Adipocyte (in vitro differentiated cells): ENCODE measurements at regions not wholly inside any gene's neighbourhood (a gene's known extent, or its start where the extent isn't known, plus 50 kb on each side); places are given as distances from the start of the nearest gene placed in this dataset.
"Not testable (repeated sequence)": the region's sequence is repeated elsewhere in the genome, so short reads cannot be mapped to it uniquely, and the experiment has no call there.

Experiments used
- DNase-seq: peaks from one replicate; pipeline ENCODE4 v3.0.0-alpha.2; 2015; ENCODE audit warnings: low read depth
- H3K27me3 ChIP-seq: replicated peaks from 2 replicates; pipeline ENCODE4 v1.7.0; 2013; ENCODE audit warnings: mild to moderate bottlenecking, low read length, moderate library complexity; ENCODE audit not compliant: control insufficient read depth, insufficient read depth
- H3K36me3 ChIP-seq: 2 replicates; pipeline ENCODE4 v1.7.0; 2013; ENCODE audit warnings: low read length, mild to moderate bottlenecking, moderate library complexity; ENCODE audit not compliant: control insufficient read depth, insufficient read depth, severe bottlenecking
- H3K4me1 ChIP-seq: 2 replicates; pipeline ENCODE4 v1.7.0; 2013; ENCODE audit warnings: mild to moderate bottlenecking, low read length, moderate library complexity; ENCODE audit not compliant: control insufficient read depth, insufficient read depth
- H3K4me3 ChIP-seq: 2 replicates; pipeline ENCODE4 v1.7.0; 2013; ENCODE audit warnings: mild to moderate bottlenecking, low read length, moderate library complexity
- H3K9ac ChIP-seq: 2 replicates; pipeline ENCODE4 v1.7.0; 2013; ENCODE audit warnings: mild to moderate bottlenecking, low read length, moderate library complexity
- H3K9me3 ChIP-seq: 2 replicates; pipeline ENCODE4 v1.7.0; 2013; ENCODE audit warnings: mild to moderate bottlenecking, low read length, moderate library complexity; ENCODE audit not compliant: control insufficient read depth

DNA sequence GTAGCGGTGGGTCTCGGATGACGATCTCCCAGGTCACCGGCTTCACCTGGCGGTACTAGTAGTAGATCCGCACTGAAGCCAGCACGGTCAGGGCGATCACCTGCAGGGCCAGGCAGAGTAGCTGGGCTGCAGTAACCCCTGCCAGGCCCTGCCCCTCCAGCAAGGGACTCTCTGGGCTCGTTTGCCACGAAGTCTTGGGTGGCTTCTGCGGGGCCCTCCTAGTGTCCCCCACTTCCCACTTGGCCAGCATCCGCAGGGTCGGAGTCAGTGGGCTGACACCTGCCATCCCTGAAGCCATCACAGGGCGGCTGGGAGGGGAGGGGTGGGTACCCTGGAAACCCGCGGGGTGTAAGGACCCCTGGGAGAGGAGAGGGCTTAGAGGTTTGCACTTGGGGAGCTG lies 214.0 kb downstream of the OR4C45 start:
- H3K9ac ChIP-seq = no peak overlapping the region
- H3K36me3 ChIP-seq = no peaks in the 10 kb centered on the region
- H3K4me1 ChIP-seq = no peaks in the 10 kb centered on the region
- DNase-seq = no peak
- H3K4me3 ChIP-seq = no peak overlapping the region
- no peaks in the 10 kb centered on the region for H3K9me3 ChIP-seq
- no peaks in the 10 kb centered on the region for H3K27me3 ChIP-seq

DNA sequence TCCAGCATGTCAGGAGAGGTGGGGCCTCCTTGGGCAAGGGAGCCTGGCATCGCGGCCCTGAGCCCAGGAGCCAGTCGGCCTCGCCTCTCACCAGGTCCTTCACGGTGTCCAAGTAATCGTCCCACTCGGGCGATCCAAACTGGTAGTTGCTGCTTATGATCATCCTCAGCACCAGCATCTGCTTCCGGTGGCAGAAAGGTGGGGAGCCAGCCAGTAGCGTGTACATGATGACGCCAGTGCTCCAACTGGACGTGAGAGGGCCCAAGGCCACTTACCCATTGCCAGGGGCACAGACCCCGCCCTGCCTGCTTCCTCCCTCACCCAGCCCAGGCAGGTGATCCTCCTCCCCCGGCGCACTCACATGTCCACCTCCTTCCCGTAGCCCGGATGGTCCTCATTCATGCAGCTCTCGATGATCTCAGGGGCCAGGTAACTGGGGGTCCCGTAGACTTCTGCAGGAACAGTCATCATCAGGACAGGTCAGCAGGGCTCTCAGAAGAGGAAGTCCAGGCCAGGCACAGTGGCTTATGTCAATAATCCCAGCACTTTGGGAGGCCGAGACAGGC lies 214.7 kb downstream of the OR4C45 start:
- Histone ChIP-seq H3K9me3 (no peaks in the 10 kb centered on the region), H3K9ac (no peak overlapping the region), H3K4me1 (no peaks in the 10 kb centered on the region), H3K27me3 (no peaks in the 10 kb centered on the region), H3K36me3 (no peaks in the 10 kb centered on the region), H3K4me3 (no peak overlapping the region)
- DNase-seq = no peak

DNA sequence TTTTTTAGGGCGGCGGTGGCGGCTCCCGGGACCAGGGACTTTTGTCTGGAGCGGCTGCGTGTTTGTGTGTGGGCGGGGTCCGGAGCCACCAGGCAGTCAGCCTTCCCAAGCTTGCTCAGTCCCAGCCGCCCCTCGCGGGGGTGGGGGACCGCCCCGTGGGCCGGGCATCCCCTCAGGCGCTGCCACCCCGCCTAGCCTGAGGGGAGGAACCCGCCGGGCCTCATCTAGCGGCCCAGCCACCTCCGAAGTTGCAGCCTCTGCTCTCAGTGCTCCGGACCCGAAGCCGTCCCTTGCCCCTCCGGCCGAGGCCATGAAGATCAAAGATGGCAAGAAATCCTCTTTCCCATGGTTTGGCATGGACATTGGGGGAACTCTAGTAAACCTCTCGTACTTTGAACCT lies 235.2 kb downstream of the OR4C45 start:
- Histone ChIP-seq H3K36me3 (no peaks in the 10 kb centered on the region), H3K4me1 (peaks cover 3% of the 10 kb centered on the region), H3K9me3 (no peaks in the 10 kb centered on the region), H3K27me3 (no peaks in the 10 kb centered on the region), H3K9ac (no peak overlapping the region), H3K4me3 (no peak overlapping the region)
- no peak for DNase-seq

DNA sequence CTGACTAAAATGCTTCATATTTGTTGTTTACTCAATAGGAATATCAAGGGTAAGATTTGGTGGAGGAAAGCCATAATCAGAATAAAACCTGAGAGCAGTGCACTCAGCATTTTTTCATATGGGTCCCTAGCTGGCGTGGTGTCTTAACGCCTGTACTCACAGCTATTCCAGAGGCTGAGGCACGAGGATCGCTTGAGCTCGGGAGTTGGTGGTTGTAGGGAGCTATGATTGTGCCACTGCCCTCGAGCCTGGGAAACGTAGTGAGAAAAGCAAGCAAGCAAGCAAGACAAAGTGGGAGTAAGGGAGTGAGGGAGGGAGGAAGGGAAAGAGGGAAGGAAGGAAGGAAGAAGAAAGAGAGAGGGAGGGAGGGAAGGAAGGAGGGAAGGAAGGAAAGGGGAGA lies 242.5 kb downstream of the OR4C45 start:
- Histone ChIP-seq H3K9me3 (no peaks in the 10 kb centered on the region), H3K27me3 (no peaks in the 10 kb centered on the region), H3K4me1 (no peaks in the 10 kb centered on the region), H3K9ac (no peak overlapping the region), H3K36me3 (no peaks in the 10 kb centered on the region), H3K4me3 (no peak overlapping the region)
- DNase-seq = no peak

DNA sequence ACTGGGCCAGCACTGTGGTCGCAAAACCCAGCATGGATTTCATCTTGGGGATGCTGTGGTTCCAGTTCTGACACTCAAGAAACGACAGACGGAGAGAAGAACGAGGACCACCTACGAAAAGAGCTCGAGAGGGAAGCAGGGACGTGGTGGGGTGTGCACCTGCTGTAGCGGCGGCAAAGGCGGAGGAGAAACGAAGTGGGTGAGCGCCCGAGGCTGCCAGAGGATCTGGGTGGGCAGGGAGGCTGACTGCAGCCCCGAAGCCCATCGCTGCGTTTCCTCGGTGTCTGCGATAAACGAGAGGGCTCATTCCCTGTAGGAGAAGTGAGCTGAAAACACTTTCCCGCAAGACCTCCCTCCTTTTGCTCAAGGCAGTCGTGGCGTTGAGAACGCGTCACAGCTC lies 246.1 kb downstream of the OR4C45 start:
- Histone ChIP-seq H3K4me1 (no peaks in the 10 kb centered on the region), H3K9ac (no peak overlapping the region), H3K36me3 (no peaks in the 10 kb centered on the region), H3K9me3 (no peaks in the 10 kb centered on the region), H3K27me3 (no peaks in the 10 kb centered on the region), H3K4me3 (no peak overlapping the region)
- no peak for DNase-seq

DNA sequence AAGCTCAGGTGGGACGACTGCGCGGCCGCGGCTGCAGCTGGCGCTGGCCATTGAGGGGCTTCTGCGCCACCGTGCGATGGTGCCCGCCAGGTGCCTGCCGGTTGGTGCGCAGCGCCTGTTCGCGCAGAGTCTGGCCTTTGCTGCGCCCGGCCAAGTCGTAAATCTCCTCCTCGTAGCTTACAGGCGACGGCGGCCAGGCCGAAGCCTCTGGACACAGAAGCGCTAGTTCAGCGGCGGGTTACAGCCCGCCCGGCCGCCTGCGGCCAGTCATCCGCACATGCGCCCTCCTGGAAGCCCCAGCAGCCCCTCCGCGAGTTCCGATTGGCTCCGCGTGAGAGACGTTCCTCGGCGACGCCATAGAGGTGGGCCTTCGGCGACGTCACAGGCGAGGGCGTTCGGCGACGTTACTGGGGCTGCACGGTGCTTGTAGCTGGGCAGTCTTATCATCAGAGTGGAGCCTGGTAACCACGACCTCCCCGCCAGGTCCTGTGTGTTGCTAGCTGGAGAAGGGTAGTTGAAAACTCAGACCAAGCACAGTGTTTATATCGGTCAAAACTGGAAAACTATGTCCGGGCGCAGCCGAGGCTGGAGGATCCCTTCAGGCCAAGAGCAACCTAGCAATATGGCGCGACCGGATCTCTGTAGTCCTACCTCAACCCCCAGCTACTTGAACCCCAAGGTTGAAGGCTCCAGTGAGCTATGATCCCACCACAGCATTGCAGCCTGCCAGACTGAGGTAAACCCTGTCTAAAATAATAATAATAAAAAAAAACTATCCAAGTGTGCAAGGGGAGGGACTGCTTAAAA lies 265.7 kb downstream of the OR4C45 start:
- H3K4me1 ChIP-seq = no peaks in the 10 kb centered on the region
- H3K4me3 ChIP-seq = no peak overlapping the region

DNA sequence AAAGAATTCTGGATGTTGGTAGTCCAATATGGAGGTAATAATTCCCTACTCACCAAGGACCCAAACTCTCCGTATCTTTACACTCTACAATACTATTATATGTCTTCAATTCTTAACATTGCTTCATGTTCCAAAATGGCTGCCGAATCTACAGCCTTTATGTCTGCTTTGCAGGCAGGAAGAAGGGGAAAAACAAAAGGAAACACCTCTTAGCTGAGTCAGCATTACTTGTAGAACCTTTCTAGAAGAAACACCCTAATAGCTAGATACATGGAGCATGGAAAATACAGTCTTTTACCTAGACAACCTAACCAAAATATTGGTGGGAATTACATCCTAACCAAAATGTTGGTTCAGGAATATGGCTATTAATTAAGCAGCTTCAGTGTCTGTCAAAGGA lies 298.0 kb downstream of the OR4C45 start:
- H3K36me3 ChIP-seq, H3K4me1 ChIP-seq, DNase-seq, H3K9ac ChIP-seq, H3K27me3 ChIP-seq, H3K4me3 ChIP-seq: not testable (repeated sequence)
- peaks cover 16% of the 10 kb centered on the region for H3K9me3 ChIP-seq

More for the DNA sequence above, 265.7 kb downstream of the OR4C45 start:
- H3K27me3 ChIP-seq = no peaks in the 10 kb centered on the region
- H3K9ac ChIP-seq = no peak overlapping the region
- DNase-seq = no peak
- peaks cover 4% of the 10 kb centered on the region for H3K9me3 ChIP-seq
- H3K36me3 ChIP-seq = no peaks in the 10 kb centered on the region

DNA sequence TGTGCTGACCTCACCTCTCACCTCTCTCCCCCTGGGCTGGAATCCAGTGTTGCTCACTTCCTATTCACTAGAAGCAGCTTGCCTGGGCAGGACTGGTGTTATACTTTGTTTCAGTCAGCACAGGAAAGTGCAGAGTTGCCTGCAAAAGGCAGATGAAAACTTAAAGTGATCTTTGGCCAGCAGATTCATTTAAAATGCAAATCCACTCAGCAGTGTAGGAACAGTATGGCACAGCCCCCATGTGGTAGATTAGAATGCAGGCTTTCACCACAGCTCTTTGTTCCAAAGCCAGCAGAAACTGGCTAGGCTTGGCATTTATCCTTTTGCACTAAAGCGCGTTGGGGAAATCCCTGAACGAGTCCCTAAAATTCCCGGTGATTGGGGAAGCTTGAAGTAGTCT lies 301.2 kb downstream of the OR4C45 start:
- Histone ChIP-seq H3K27me3 (no peaks in the 10 kb centered on the region), H3K4me1 (no peaks in the 10 kb centered on the region), H3K9me3 (peaks cover 7% of the 10 kb centered on the region), H3K4me3 (no peak overlapping the region), H3K36me3 (no peaks in the 10 kb centered on the region), H3K9ac (no peak overlapping the region)
- no peak for DNase-seq

DNA sequence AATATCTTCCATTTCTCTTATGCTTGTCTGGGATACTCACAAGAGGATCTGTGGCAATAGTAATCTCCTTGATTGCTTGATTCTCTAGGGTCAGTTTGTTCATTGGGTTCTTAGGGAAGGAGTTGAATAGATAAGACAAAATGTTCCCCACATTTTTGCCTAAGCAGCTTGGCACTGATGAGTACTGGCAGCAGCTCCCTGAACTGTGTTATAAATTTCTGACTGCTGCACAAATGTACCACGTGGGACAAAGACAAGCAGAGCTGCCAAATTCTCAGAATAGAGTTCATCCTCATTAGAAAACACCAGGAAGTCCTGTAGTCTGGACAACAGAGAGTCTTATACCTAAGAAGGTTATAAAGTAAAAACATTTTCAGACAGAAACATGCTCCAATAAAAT lies 304.8 kb downstream of the OR4C45 start:
- H3K9me3 ChIP-seq, H3K36me3 ChIP-seq, H3K9ac ChIP-seq, H3K27me3 ChIP-seq, H3K4me1 ChIP-seq, H3K4me3 ChIP-seq, DNase-seq: not testable (repeated sequence)

DNA sequence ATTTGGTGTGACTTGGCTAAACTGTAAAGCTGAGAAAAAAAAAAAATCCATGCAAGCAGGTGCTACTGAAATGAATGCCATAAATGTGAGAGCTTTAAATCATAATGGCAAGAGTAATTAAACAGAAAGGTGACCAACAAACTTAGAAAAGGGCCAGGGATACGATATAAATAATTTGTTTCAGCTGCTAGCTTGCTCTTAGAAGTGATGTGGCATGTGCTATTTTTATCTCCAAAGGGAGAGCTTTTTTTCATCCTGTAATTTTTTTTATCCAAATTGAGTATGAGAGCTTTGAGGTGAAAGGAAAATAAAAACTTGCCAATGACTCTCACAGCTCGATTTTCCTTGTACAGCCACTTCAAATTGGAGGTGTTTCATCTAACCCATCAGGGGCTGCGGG lies 315.3 kb downstream of the OR4C45 start:
- not testable (repeated sequence) for H3K4me1 ChIP-seq, H3K27me3 ChIP-seq, DNase-seq, H3K9ac ChIP-seq, H3K9me3 ChIP-seq, H3K4me3 ChIP-seq, H3K36me3 ChIP-seq

DNA sequence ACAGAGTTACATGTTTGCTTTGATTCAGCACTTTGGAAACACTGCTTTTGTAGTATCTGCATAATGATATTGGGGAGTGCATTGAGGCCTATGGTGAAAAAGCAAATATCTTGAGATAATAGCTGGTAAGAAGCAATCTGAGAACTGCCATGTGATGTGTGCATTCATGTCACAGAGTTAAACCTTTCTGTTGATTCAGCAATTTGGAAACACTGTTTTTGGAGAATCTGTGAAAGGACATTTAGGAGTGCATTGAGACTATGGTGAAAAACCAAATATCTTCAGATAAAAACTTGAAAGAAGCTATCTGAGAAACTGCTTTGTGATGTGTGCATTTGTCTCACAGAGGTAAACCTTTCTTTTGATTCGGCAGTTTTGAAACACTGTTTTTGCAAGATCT lies 346.8 kb downstream of the OR4C45 start:
- H3K9ac ChIP-seq = no peak overlapping the region
- H3K9me3 ChIP-seq = peaks cover 94% of the 10 kb centered on the region
- H3K36me3 ChIP-seq = no peaks in the 10 kb centered on the region
- no peaks in the 10 kb centered on the region for H3K4me1 ChIP-seq
- DNase-seq = no peak
- H3K4me3 ChIP-seq = no peak overlapping the region
- H3K27me3 ChIP-seq = no peaks in the 10 kb centered on the region

DNA sequence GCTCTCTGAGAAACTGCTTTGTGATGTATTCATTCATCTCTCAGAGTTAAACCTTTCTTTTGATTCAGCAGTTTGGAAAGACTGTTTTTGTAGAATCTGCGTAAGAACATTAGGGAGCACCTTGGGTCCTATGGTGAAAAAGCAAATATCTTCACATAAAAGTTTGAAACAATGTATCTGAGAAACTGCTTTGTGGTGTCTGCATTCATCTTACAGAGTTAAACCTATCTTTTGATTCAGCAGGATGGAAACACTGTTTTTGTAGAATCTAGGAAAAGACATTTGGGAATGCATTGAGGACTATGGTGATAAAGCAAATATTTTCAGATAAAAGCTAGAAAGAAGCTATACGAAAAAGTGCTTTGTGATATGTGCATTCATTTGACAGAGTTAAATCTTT lies 361.3 kb downstream of the OR4C45 start:
- no peak for DNase-seq
- peaks cover 91% of the 10 kb centered on the region for H3K9me3 ChIP-seq
- H3K27me3 ChIP-seq = no peaks in the 10 kb centered on the region
- H3K4me3 ChIP-seq = no peak overlapping the region
- no peak overlapping the region for H3K9ac ChIP-seq
- no peaks in the 10 kb centered on the region for H3K36me3 ChIP-seq
- H3K4me1 ChIP-seq = no peaks in the 10 kb centered on the region
